Prostate gland (tissue), 2 donors: ENCODE measurements at regions not wholly inside any gene's neighbourhood (a gene's known extent, or its start where the extent isn't known, plus 50 kb on each side); places are given as distances from the start of the nearest gene placed in this dataset.
"Not testable (repeated sequence)": the region's sequence is repeated elsewhere in the genome, so short reads cannot be mapped to it uniquely, and the experiment has no call there.

ENCODE experiments used
- DNase-seq: peaks from one replicate; pipeline ENCODE4 v3.0.0-alpha.2; 2019; ENCODE audit warnings: low spot score
- H3K27ac ChIP-seq, 2 donors: fragments of 200-600 bp; sonication (generic); 2 replicates each; pipeline ENCODE4 v1.5.1; 2017 to 2019
- H3K27me3 ChIP-seq: fragments of 200-600 bp; sonication (generic); replicated peaks from 2 replicates; pipeline ENCODE4 v1.5.1; 2019; ENCODE audit not compliant: insufficient read depth
- H3K36me3 ChIP-seq, 2 donors: fragments of 200-600 bp; sonication (generic); 1 replicate in 1 of 2; 2 replicates in 1 of 2; pipeline versions ENCODE4 v1.5.1 to v1.8.1; 2017 to 2019
- H3K4me1 ChIP-seq: fragments of 200-600 bp; sonication (generic); replicated peaks from 2 replicates; pipeline ENCODE4 v1.5.1; 2019
- H3K4me3 ChIP-seq, 2 donors: fragments of 200-600 bp; sonication (generic); 2 replicates each; pipeline ENCODE4 v1.5.1; 2017 to 2019
- H3K9me3 ChIP-seq: fragments of 200-600 bp; sonication (generic); 2 replicates; pipeline ENCODE4 v1.5.1; 2017
- POLR2A ChIP-seq: fragments of 450-650 bp; IDR thresholded peaks from one replicate; pipeline ENCODE4 v1.6.1; 2016; ENCODE audit warnings: antibody characterized with exemption, mild to moderate bottlenecking
- POLR2AphosphoS5 ChIP-seq: sonication (generic); formaldehyde crosslinking; IDR thresholded peaks from one replicate; pipeline ENCODE4 v1.6.1; 2017; ENCODE audit warnings: antibody characterized with exemption
- WGBS: methylation state at CpG from one replicate; pipeline ENCODE4 v1.1.5; 2018; 5-methylcytosine and 5-hydroxymethylcytosine counted together
- intact Hi-C: fragments of 100-400 bp; cut with DNase I; formaldehyde crosslinking; loops from one replicate; pipeline ENCODE4 v1.14.2; 2022
- TF ChIP-seq, protein P1 (sequence below), 4 experiments: fragments of 200-600 bp in 2 of 4; fragments of 450-650 bp in 2 of 4; sonication (generic) in 2 of 4; IDR thresholded peaks; 1 replicate in 3 of 4; 2 replicates in 1 of 4; pipeline ENCODE4 v1.5.1; 2016 to 2019; ENCODE audit warnings: antibody characterized with exemption in 4 of 4, mild to moderate bottlenecking in 2 of 4, moderate library complexity in 2 of 4

DNA sequence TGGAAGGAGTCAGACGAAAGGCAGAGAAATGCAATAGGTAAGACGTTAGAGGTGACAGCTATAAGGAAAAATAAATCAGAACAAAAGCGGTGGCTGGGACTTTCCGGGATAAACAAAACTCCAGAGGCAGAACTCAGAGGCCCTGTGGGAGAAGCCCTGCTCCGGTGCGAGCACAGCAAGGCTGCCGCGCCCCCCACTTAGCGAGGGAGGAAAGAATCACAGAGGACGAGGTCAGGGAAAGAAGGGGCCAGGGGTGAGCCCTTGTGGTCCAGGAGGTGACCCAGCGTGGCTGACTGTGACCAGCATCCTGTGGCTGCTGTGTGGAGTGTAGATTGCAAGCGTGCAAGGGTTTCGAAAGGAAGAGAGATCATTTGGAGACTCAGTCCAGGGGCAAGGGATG lies 591.8 kb upstream of the ADARB2 start:
- intact Hi-C loops, result no loop called here
- WGBS, result 77% methylated on average over 13 of the region's 13 CpGs
- DNase-seq, result no peak
- Histone ChIP-seq H3K4me1 (no peaks in the 10 kb centered on the region), H3K36me3 (no peaks in the 10 kb centered on the region), H3K4me3 (no peak overlapping the region), H3K9me3 (no peaks in the 10 kb centered on the region), H3K27ac (no peak overlapping the region), H3K27me3 (no peaks in the 10 kb centered on the region)
- TF ChIP-seq POLR2A, result no peak
- no peak for TF ChIP-seq POLR2AphosphoS5
- TF ChIP-seq, protein P1, sequence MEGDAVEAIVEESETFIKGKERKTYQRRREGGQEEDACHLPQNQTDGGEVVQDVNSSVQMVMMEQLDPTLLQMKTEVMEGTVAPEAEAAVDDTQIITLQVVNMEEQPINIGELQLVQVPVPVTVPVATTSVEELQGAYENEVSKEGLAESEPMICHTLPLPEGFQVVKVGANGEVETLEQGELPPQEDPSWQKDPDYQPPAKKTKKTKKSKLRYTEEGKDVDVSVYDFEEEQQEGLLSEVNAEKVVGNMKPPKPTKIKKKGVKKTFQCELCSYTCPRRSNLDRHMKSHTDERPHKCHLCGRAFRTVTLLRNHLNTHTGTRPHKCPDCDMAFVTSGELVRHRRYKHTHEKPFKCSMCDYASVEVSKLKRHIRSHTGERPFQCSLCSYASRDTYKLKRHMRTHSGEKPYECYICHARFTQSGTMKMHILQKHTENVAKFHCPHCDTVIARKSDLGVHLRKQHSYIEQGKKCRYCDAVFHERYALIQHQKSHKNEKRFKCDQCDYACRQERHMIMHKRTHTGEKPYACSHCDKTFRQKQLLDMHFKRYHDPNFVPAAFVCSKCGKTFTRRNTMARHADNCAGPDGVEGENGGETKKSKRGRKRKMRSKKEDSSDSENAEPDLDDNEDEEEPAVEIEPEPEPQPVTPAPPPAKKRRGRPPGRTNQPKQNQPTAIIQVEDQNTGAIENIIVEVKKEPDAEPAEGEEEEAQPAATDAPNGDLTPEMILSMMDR (IDR thresholded peaks at IDR 0.05), result no peak

DNA sequence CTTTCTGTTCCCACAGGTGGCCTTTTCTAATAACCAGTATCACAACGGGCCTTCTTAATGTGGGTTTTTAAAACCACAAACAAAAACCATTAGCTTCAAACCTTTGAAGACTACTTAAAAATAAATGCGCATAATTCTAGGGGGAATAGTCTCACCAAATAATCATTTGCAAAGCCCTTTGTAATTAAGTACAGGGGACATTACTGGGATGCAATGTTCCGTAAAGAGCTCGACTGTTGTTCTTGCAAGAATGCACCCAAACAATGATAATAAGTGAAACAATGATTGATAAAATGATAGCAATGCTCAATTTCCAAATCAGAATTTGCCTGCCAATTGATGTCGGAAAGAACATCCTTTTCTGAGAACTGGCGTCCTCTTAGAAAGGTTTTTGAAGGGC lies 589.1 kb upstream of the ADARB2 start:
- Histone ChIP-seq H3K9me3 (no peaks in the 10 kb centered on the region), H3K4me1 (no peaks in the 10 kb centered on the region), H3K36me3 (no peaks in the 10 kb centered on the region), H3K4me3 (no peak overlapping the region), H3K27ac (no peak overlapping the region), H3K27me3 (no peaks in the 10 kb centered on the region)
- no peak for DNase-seq
- 78% methylated on average over 6 of the region's 6 CpGs for WGBS
- TF ChIP-seq POLR2A, result no peak
- intact Hi-C loops, result no loop called here

DNA sequence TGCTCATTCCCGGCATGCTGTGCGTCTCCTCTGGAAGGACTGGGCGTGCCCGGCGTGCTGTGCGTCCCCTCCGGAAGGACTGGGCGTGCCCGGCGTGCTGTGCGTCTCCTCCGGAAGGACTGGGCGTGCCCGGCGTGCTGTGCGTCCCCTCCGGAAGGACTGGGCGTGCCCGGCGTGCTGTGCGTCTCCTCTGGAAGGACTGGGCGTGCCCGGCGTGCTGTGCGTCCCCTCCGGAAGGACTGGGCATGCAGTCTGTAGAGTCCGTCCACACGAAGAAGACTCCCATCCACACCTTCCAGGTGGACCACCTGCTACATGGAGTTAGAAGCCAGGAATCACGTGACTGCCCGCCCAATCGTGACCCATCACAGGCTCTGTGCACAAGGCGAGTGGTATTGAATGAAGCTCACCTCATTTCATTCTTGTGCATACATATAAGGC lies 577.7 kb upstream of the ADARB2 start:
- H3K4me1 ChIP-seq, H3K36me3 ChIP-seq, H3K9me3 ChIP-seq, intact Hi-C loops, H3K27me3 ChIP-seq, H3K4me3 ChIP-seq, DNase-seq, H3K27ac ChIP-seq: not testable (repeated sequence)
- WGBS, result 92% methylated on average over 29 of the region's 32 CpGs

DNA sequence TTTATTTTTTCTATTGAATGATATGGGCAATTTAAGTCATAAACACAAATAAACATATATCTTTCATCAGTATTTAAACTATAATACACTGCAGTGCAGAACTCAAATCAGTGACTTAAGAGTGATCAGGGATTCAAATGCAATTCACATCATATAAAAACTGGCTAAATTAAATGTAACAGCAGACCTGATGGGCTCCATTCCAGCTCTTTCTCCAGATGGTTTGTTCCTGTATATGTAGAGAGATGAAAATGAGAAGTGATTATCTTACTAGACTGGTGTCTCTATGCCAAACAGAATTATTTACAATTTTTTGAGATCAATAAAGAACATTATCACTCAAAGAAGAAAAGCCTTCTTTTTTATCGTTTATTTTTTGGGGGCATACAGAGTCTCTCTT lies 568.8 kb upstream of the ADARB2 start:
- DNase-seq, result no peak
- TF ChIP-seq POLR2AphosphoS5 (no peak), POLR2A (no peak)
- TF ChIP-seq, protein P1 (IDR thresholded peaks at IDR 0.05), result no peak
- Histone ChIP-seq H3K36me3 (no peaks in the 10 kb centered on the region), H3K27me3 (no peaks in the 10 kb centered on the region), H3K4me3 (no peak overlapping the region), H3K9me3 (no peaks in the 10 kb centered on the region), H3K4me1 (no peaks in the 10 kb centered on the region), H3K27ac (no peak overlapping the region)
- WGBS, result 68% methylated on average over 1 of the region's 1 CpG
- intact Hi-C loops, result no loop called here

DNA sequence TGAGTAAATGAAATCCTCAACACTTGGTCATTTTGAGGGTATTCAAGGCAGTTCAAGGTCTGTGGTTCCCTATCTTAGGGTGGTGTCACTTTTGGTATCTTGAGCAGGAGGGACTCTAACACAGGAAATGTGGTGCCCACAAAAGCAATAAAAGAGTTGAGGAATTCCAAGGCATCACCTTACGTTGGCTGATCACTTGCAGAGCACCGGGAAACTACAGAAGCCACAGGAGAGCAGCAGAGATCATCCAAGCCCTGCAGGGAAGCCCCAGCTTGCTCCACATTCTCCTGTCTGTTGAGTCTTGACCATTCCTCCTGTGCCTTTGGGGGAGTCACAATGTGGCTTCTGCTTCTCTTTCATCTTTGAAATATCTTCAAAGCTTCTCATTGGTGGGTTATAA lies 565.8 kb upstream of the ADARB2 start:
- Histone ChIP-seq H3K27ac (no peak overlapping the region), H3K27me3 (no peaks in the 10 kb centered on the region), H3K4me1 (no peaks in the 10 kb centered on the region), H3K36me3 (no peaks in the 10 kb centered on the region), H3K9me3 (no peaks in the 10 kb centered on the region), H3K4me3 (no peak overlapping the region)
- no peak for TF ChIP-seq POLR2A
- TF ChIP-seq, protein P1 (IDR thresholded peaks at IDR 0.05), result no peak
- TF ChIP-seq POLR2AphosphoS5, result no peak
- DNase-seq, result no peak
- intact Hi-C loops, result no loop called here
- 39% methylated on average over 2 of the region's 2 CpGs for WGBS

DNA sequence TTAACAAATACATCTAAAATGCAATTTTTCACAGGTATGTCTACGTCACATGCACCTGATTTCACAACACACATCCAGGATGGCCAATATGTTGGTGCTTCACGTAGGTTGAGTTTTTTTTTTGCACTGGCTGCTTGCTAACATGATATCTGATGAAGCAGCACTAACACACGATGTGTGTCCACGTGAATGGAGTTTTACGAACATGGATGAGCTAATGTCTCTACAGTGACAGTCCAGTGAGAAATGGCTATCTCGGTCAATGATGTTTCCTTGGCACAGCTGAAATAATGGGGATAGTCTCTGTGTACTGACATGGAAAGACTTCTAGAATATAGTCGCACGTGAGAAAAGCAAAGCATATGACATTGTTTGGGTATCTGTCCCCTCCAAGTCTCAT lies 563.9 kb upstream of the ADARB2 start:
- H3K27me3 ChIP-seq, result no peaks in the 10 kb centered on the region
- no peaks in the 10 kb centered on the region for H3K36me3 ChIP-seq
- no peak overlapping the region for H3K4me3 ChIP-seq
- H3K9me3 ChIP-seq, result no peaks in the 10 kb centered on the region
- intact Hi-C loops, result no loop called here
- no peaks in the 10 kb centered on the region for H3K4me1 ChIP-seq
- no peak for DNase-seq
- 86% methylated on average over 8 of the region's 8 CpGs for WGBS
- H3K27ac ChIP-seq, result no peak overlapping the region
- TF ChIP-seq, protein P1 (IDR thresholded peaks at IDR 0.05), result no peak
- TF ChIP-seq POLR2AphosphoS5 (no peak), POLR2A (no peak)
